ENCODE measurements at regions not wholly inside any gene's neighbourhood (a gene's known extent, or its start where the extent isn't known, plus 50 kb on each side); places are given as distances from the start of the nearest gene placed in this dataset.

DNA sequence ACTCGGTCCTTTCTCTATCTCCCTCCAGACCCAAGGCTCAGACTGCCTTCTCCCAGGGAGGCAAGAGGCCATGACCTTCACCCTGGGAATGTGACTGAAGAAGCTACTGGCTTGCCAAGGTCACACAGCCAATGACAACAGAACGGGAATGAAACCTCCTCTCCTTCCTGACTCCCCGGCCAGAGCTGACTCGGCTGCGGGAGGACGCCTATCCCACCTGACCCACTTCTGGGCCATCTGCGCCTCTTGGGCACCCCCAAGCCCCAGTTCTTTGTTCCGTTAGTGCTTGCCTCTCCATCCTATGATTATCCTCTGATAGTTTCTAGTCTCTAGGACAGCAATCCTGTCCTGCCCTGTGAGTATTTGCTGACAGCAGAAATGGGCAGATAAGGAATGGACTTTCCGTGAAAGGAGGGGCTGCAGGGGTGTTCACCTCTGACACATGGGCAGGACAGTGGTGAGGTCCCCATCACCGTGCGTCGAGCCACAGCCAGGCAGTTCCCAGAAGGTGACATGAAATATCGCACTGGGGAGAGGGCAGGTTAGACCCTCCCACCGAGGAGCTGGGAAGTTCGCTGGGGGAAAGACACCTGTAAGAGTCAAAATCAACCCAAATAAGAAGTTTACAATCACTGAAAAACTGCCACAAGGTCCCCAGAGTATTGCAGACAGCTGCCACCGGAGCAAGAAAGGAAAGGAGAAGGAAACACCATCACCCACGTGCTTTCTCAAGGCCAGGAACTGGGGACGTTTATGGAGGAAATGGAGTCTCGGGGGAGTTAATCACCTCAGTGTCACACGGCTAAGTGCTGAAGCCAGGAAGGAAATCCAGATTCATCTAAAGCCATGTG, 63.0 kb downstream of the INSIG1 start:
- no peak for DNase-seq

GRCh38 chr7:155361346-155361680, 63.6 kb downstream of the INSIG1 start:
- no peak for DNase-seq

- DNase-seq, result no peak
These were observed 64.3 kb downstream of the INSIG1 start for GRCh38 chr7:155361947-155362346.

DNA sequence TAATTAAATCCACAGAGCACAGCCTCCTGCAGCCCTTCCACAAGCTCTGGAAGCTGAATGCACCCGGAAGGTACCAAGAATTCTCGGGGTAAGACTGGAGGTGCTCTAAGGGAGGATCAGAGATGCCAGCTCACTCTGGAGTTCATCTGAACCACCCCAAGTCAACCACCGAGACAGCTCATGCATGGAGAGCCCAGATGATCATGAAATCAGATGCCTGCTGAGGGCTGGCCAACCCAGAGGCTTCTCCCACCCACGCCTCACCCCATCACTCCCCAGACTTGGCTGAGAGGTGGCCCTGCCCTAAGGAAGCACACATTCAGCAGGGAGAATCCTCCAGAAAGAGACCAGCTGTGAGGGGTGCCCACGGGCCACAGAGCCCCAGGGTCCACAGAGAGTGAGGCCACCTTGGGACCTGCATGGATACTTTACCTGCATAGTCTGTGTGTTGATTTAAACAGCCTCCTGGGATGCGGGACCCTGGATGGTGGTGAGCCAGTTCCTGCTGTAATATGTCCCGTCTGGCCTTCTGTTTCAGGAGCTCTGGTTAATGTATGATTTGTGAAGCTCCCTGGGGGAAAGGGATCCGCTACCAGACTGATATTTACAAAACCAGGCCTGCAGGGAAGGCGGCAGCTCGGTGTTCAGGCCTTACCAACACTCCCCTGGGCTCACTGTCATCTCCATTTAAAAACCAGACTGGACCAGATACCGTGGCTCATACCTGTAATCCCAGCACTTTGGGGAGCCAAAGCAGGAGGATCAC, 64.9 kb downstream of the INSIG1 start:
- DNase-seq, result no peak

- DNase-seq, result no peak
These were observed 65.5 kb downstream of the INSIG1 start for GRCh38 chr7:155363146-155363539.

GRCh38 chr7:155363852-155364600, 66.3 kb downstream of the INSIG1 start:
- DNase-seq, result no peak

GRCh38 chr7:155365146-155365874, 67.6 kb downstream of the INSIG1 start:
- DNase-seq, result no peak

DNA sequence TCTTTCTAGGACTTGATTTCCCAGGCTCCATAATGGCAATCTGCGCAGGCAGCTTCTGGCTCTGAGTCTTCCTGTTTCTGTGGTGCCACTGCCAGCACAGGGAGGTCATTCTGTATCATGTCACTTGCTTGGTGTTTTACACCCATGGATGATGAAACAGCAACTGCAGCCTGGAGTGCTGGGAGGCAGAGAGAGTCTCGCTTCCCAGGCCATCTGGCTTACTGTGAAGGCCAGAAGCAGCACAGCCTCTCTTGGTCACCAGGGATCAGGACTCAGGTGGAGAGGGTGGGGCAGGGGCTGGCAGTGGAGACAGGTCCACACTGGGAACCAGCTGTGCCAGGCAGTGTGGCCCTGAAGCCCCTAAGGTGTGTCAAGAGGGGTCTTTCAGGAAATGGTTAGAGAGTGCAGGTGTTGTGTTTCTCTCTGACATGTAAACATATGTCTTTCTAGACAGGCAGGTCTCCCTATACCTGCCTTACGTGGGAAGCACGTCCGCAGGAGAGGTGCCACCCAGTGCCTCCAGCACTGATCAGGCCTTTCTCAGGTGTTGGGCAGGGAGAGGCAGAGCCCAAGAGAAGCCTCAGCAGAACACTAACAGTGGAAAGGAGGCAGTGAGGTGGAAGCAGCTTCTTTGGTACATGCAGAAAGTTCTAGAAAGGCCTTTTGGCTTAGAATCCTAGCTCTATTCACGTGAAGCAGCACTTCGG, 71.4 kb downstream of the INSIG1 start:
- no peak for DNase-seq

- no peak for DNase-seq
These were observed 72.1 kb downstream of the INSIG1 start for GRCh38 chr7:155369766-155370165.

- no peak for DNase-seq
These were observed 73.7 kb downstream of the INSIG1 start for GRCh38 chr7:155371331-155371883.

DNA sequence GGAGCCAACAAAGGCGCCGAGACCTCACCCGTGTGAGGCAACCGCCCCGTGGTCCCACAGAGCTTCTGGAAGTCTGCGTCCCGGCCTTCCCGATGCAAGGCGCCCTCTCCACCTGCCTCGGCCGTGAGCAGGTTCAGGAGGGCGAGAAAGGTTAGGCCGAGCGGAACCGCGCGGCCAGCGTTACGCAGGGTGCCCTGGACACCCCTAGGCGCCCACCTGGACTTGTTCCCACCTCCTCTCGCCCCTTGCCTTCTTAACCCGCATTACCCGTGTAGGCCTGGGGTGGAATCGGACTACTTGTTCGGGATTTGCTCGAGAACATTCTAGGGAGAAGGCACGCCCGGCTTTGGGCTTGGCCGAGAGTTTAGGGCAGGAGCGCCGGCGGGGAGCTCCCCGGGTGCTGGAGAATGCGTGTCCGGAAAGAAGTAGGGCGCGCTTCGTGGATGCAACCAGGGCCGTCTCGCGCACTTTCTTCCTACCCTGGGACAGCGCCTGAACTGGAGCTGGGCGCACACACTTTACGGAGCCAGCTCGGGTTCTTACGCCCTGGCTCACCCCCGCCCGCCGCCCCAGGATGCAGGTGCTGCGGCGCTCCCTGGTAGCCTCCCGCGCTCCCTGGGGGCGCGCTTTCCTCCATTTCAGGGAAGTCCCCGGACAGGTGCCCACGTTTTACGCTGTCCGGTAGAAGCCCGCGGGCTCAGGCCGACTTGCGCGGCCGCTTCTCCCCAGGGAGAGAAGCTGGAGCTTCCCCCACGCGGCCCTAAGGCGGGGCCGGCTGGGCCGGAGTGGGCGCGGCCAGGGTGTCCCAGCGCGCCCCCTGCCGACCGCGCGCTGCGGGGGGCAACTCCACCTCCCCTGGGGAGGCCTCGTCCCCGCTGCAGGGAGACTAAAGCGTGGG, 74.5 kb downstream of the INSIG1 start:
- DNase-seq, result no peak

DNA sequence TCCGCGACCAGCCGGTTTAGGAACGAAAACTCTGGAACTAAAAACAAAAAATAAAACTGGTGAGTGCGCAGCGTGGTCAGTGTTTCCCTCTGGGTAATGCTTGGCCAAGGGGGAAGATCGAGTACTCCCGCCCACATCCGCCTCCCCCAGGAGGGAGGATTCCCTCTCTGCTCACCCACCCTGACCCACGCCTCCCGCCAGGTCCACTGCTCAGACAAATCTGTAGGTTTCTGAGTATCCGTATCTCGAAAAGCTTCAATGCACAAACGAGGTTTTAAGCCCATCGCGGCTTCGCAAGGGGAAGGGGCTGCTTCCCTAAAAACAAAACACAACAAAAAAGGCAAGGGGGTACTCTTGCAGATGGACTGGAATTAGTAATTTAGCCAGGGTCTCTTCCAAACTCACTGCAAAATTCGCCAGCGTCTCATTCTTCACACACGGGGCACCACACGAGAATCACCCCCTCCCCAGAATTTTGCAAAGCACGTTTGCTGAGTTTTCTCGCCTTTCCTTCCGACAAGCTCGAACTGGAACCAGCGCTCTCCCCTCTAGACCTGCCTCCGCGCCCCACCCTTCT, 75.2 kb downstream of the INSIG1 start:
- no peak for DNase-seq

- no peak for DNase-seq
These were observed 75.9 kb downstream of the INSIG1 start for GRCh38 chr7:155373359-155374273.

DNA sequence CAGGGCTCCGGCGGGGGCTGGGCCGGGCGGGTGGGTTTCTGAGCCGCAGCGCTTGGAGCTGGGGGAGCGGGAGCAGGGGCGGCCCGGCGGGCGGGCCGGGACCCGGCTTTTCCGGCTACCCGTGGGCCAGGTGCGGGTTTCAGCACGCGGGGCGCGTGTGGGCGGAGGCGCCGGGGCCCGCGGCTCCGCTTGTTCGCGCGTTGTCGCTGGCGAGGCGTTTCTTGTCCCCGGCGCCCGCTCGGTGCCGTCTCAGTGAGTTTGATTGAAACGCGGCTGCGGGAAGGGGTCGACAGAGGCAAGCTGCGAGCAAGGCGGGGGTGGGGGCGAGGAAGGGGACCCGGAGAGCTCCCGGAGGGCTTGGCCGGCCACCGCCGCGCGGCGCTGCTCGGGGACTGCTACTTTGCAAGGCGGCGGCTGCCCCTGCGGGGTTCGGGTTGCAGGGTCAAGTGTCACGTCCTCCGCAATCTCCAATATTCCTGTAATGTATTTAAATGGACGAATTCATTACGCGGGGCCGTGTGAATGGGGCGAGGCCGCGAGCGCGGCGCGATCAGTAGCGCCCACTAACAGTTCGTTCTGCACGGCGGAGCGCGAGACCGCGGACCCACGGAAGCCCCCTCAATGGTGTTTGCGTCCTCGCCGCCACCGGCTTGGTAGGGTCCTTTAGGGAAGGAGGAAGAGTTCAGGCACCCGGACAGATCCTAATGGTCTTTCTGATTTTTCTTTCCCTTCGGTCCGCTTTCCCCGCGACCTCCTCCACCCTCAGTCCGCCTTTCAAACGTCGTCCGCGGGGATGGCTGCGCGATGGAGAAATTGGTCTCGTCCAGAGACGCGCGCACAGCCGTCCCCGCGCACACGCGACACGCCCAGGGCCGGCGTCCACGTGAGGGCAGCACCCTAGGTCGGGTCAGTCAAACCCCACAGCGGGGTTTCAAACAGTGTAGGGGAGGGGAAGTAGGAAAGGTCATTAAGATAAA, 76.9 kb downstream of the INSIG1 start:
- DNase-seq, result no peak

- DNase-seq, result no peak
These were observed 77.9 kb downstream of the INSIG1 start for GRCh38 chr7:155375337-155376277.

- DNase-seq, result no peak
These were observed 79.6 kb downstream of the INSIG1 start for GRCh38 chr7:155377071-155377837.
